ENCODE measurements at regions not wholly inside any gene's neighbourhood (a gene's known extent, or its start where the extent isn't known, plus 50 kb on each side); places are given as distances from the start of the nearest gene placed in this dataset.
"Not testable (repeated sequence)": the region's sequence is repeated elsewhere in the genome, so short reads cannot be mapped to it uniquely, and the experiment has no call there.

DNA sequence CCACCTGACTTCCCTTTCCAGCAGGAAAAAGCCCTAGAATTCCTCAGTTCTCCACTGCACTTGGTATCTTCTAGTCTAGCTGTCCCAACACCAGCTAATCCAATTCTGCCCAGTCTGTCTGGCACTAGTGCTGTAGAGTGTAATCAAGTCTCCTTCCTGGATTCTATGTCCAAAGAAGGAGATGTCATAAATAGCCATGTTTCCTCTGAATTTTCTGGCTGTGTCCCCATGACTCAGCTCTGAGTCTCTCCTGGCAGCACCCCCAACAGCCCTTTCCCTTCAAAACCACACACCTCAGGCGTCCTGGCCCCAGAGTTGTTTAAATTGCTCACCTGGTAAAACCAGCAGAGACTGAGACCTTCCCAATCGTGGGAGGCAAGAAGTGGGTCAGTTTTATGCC is 197.2 kb downstream of the GRXCR1 start:
- DNase-seq, result no peak

DNA sequence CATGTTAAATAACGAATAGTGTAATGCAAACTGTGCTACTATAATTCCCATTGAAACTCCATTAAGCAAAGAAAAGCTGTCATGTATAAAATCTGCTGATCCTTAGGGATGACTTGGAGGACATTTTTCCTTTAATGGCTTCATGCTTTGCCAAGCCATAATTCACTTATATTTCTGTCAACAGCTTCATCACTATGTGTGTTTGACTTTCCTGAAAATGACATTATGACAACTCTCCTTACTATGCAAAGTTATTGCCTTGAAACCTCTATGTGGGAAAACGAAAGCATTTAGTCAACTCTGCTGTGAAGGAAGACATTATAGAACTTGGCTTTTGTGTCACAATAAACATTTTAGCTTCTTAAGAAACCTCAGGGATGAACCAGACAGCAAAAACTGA is 210.5 kb downstream of the GRXCR1 start:
- DNase-seq, result no peak

DNA sequence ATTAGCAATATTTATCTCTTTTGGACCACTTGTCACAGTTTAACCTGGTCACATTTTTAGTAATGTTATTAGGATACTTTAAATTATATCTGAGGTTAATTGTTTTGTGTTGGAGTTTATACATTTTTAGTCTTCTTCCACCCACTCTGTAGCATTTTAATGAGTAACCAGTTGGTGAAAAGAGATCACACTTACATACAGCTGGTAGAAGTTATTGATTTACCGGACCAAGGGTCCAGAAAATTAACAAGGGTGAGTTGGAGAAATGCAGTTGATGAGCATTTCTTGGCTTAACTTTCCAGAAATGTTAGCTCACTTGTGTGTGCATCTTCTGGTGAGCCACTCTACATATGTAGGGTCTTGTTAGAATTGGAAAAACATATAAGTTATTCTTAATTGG is 219.6 kb downstream of the GRXCR1 start:
- no peak for DNase-seq

DNA sequence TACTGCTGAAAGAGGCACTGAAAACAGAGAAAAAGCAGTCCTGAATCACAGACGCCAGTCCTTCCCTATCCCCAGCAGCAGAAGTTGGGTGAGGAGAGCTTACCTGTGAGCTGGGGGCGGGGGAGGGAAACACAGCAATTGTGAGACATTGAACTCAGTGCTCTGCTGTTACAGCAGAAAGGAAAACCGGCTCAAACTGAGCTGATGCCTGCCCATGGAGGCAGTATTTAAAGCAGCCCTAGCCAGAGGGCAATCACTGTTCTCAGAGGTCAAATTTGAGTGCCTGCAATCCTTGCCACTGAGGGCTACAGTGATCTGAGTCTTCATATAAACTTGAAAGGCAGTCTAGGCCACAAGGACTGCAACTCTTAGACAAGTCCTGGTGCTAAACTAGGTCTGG is 220.7 kb downstream of the GRXCR1 start:
- DNase-seq, result no peak

DNA sequence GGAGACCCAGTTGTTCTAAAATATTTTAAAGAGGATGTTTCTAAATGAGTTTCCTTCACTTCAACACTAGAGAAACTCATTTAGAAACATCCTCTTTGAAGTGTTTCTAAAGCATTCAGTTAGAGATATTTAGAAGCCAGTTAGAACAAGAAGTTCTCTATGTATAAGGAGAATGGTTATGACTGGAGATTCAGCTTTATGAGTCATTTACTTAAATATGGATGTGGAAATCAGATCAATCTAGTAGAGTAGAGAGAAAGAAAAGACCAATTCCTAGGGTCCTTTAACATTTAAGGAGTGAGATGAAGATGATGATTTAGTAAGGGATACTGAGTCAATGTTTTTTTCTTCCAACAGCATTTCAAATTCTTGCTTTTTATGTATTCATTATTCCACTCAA is 234.1 kb downstream of the GRXCR1 start:
- DNase-seq, result no peak

DNA sequence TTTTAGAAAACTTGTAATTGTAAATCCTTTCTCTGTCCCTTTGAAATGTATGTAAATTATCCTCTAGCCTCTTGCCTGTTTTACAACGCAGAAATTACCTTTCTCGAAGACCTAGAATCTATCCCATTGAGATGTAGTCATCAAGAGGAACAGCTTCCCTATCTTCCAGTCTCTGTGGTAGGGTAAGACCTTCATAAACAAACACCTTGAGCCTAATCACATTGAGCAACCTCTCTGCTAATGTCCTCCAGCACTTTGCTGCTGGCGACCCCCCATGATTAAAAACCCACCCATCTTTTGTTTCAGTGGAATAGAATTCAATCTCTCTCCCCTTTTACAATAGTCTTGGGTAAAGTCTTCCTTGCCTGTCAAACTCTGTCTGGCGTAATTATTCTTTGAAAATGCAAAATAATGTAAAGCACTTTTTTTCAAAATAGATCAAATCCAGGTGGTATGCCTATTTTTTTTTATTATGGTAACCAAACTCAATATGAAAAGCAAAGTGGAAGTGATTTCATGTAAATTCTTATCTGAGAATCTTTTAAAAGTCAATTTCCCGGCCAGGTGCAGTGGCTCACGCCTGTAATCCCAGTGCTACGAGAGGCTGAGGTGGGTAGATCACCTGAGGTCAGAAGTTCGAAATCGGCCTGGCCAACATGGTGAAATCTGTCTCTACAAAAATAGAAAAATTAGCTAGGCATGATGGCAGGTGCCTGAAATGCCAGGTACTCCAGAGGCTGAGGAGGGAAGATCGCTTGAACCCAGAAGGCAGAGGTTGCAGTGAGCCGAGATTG is 237.9 kb downstream of the GRXCR1 start:
- DNase-seq, result no peak

DNA sequence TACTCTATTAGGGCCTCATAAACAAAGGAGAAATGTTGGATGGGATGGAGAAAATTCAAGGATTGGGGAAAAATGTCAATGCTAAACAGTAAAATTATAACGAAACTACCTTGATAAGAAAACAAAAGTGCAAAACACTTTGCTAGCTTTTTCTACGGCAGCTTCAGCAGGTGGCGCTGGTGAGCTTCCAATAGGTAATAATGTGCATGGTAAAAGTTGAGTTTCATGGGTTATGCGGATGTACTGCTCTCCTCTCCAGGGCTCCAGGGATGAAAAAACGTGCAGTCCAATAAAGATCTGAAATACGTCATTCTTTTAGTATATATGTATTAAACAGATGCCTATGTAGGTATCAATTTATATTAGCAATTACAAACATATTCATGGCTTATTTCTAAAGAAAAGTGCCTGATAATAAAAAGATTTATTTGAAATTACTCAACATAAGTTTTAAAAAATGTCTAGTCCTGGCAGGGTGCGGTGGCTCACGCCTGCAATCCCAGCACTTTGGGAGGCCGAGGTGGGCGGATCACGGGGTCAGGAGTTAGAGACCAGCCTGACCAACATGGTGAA is 239.6 kb downstream of the GRXCR1 start:
- DNase-seq, result peak; percentile 3

DNA sequence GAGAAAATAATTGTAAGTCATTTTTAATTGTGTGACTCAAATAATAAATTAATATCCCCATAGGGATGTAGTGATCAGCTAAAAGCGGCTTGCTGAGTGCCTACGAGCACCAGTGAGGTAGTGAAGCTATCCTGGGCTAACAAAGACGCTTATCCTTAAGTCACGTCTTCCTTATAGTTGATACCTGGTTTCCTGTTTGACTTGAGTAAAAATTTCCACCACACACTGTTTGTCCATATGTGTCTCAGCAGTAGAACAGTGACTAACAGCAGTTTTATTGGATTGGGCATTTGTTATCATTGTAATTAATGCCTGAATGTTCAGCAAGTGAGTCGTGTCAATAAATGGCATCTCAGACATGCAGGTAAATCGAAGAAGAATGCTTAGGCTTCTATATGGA is 241.1 kb downstream of the GRXCR1 start:
- no peak for DNase-seq

DNA sequence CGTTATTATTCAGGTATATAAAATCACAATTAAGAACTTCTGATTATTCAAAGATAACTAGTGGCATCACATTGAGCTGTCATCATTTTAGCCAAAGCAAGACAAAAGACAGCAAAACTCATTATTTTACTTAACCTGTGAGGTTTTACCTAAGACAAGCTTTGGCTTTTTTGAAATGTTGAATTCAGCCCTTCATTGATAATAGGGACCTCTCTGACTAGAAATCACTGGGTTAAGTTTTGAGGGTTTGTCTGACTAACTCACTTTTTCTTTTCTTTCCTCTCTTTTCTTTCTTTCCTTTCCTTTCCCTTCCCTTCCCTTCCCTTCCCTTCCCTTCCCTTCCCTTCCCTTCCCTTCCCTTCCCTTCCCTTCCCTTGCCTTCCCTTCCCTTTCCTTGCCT is 244.2 kb downstream of the GRXCR1 start:
- no peak for DNase-seq

DNA sequence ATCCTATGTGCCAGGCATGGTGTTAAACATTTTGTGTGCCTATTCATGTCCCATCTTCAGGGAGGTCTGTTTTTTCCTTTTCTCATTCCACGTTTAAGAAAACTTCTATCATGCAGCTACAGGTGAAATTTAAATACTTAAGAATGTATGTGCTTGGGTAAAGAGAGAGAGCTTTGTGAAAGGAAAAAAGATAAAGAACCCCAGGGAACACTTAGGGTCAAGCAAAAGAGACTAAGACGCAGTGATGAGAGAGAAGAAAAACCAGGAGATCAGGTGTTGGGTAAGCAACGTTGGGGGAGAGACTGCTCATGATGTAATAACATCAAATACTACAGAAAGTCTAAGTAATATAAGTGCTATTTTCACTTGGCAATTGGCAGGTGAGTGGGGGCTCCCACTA is 253.7 kb downstream of the GRXCR1 start:
- no peak for DNase-seq

DNA sequence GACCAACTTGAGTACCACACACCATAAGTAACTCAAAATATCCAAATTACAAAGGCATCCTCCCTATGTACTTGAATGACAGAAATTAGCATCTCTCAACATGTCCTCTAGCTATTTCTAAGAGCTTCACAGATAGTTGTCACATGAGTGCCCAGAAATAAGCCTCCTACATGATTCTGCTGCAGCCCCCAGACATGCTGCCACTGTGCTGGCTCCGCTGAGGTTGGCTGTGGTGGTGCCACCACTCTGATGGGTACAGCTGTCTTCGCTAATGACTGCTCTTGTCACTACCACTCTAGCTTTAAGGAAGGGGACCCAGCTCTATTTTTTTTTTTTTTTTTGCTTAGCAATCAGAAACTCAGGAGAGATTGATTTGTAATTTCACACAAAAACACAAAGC is 256.0 kb downstream of the GRXCR1 start:
- no peak for DNase-seq

DNA sequence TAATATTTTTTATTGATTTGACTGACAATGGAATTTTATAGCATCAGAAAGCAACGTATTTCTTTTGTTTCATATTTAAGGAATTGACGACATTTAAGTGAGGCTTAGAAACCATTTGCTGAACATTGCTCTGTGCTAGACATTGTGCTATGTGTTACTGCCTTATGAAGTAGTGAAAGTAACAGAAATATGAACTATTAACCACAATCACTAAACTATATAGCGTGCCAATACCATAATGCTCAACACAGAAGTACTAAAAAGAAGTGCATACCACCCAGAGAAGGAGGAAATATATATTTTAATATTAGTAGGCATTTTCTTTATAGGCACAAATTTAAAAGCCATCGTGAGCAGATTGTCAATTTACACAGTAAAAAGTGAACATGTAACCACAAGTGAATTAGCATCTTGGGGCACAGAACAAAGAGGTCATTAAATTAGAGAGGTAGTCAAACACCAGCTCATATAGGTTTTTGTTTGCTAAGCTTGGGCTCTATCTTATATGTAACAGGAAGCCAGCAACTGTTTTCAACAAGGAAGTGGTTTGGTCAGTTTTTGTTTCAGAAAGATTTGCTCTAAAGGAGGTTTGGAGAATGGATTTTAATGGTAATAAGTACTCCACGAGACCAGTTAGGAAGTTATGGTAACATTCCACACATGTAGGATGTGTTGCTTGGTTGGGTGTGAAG is 270.7 kb downstream of the GRXCR1 start:
- no peak for DNase-seq

DNA sequence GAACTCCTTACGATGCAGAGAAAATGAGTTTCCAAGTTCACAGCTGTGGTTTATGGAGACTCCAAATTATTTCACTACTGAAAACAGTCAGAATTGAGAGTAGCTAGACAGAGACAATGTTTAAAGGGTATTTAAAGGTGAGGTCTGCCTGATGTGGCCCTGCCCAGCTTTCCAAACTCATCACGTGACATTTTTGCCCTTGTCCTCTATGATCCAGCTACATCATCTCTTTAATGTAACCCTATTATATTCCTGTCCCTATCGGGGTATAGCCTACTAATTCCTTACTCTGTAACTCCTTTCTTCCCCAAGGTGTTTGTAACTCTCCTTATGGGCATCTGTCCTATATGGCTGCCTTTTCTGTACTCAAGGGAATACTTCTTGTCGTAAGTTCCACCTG is 297.2 kb downstream of the GRXCR1 start:
- DNase-seq, result no peak

DNA sequence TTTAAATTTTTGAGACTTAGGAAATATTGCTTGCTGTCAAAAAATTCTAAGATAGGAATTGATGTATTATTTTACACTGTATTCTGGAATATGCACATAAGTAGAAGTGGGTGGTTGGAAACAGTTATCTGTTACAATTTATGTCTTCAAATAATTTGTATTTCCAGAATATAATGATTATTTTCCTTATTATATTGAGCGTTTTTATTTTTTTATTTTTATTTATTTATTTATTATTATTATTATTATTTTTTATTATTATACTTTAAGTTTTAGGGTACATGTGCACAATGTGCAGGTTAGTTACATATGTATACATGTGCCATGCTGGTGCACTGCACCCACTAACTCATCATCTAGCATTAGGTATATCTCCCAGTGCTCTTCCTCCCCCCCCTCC is 320.1 kb downstream of the GRXCR1 start:
- DNase-seq, result not testable (repeated sequence)

DNA sequence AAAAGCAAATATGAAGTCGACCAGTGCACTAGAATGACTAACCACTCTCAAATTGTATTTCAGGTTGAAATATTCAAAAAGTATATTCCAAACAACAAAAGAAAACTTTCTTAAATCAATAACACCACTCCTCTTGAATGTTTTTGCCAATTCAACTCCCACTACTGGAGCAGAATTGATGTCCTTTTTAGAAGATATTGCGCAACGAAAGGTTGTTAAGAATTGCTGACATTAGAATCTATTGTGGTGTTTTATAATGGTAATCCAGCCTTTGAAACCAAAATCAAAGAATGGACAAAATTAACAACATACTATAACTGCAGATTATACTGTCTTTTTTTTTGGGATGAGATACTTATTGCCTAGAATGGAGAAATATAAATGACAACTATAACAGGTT is 331.3 kb downstream of the GRXCR1 start:
- no peak for DNase-seq

DNA sequence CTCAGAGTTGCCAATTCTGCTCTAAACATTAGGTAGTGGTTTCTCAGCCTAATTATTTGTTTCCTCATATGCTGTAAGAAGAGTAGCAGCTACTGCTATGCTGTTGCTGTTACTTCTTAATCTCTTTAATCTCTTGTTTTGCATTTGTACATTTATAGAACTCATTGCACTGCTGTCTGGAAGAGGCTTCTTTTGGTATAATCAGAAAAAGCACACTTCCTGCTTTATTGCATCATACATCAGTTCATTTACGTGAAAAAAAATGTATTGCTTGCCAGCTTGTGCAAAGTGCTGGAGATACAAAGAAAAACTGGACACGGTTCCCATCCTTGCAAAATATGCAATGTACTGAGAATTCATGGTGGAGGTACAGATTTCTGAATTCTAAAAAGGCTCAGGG is 332.0 kb downstream of the GRXCR1 start:
- no peak for DNase-seq

DNA sequence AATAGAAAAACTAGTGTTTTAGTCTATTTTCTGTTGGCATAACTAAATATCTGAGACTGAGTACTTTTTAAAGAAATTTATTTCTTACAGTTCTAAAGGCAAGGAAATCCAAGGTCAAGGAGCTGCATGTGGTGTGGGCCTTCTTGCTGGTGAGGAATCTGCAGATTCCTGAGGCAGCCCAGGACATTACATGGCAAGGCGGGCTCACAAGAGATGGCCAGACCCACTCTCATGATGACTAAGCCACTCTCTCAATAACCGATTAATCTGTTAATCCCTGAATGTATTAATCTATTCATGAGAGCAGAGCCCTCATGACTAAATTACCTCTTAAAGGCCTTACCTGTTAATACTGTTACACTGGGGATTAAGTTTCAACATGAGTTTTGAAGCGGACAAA is 340.8 kb downstream of the GRXCR1 start:
- no peak for DNase-seq

DNA sequence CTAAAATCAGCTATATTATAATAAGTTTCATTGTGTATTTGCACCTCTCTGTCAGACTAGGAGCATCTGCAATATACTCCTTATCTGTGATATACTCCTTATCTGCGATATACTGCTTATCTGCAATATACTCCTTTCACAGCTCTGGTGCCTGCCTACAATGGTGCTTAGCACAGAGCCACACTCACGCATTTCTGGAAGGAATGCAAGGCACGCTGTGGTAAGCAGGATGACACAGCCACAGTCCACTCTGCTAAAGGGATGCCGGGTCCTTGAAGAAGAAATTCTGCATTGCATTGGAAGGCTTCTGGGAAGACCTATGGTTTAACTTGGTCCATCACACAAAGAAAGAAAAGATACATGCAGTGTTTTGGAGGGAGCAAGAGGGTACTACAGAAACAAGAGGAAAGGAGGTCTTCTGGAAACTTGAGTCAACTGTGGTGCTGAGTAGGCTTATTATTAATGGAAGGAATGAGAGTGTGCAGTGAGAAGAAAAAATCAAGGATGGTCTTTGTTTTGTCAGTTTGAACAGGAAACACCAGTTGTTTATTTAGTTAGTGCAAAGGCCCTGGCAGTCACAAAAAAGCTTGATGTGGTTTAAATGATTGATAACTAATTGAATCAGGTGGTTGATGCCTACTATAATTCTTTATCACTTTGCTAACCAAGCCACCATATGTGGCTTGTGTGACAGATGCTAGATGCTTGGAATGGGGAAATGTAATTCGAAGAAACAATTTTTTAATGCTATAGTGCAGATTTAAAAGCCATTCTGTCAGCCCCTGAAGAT is 342.3 kb downstream of the GRXCR1 start:
- no peak for DNase-seq

DNA sequence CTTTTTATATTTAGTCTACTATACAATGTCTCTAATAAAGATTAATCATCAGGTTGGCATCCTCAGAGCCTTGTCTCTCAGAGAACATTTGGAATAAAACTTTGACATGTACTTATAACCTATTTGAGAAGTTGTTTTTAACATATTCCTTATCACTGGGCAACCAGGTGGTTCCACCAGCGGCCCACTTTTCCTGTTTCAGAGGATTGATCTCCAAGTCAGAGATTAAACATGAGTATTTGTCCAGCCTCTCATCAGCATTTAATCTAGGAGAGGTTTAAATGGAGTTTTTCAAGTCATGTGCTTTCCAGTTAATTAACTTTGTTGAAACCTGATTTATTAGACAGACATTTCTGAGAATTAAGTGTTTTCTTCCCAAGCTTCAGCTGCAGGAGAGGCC is 345.5 kb downstream of the GRXCR1 start:
- DNase-seq, result no peak

DNA sequence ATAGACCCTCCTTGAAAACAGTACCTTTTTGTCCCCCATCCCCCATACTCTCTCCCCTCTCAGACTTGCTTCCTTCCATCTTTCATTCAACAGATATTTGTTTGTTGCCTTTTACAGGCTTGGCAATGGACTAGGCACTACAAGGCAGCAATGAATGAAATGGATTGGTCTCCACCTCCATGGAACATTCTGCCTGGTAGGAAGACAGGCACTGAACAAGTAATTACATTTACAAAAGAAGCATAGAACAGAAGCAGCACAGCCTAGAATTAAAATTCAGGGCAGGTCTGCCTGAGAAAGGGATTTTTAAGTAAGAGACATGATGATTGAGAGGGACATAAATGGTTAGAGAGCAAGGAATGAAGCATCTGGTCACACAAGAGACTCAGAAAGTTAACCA is 346.1 kb downstream of the GRXCR1 start:
- no peak for DNase-seq

DNA sequence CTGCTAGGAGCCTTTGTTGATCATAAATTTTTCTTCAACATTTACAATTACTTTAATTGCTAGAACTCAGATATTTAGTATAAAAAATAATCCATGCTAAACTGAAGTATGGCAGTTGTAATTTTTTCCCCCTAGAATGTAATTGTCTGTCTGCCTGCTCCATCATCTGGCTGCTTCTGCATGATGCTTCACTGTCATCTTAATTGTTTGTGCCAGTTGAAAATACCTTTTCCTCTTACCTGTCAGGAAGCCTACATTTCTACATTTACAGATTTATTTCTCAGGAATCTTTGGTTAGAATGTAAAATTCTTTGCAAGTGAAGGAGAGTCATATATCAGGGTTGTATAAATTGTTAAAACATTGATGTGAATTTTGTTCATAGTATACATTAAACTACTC is 348.6 kb downstream of the GRXCR1 start:
- DNase-seq, result no peak

DNA sequence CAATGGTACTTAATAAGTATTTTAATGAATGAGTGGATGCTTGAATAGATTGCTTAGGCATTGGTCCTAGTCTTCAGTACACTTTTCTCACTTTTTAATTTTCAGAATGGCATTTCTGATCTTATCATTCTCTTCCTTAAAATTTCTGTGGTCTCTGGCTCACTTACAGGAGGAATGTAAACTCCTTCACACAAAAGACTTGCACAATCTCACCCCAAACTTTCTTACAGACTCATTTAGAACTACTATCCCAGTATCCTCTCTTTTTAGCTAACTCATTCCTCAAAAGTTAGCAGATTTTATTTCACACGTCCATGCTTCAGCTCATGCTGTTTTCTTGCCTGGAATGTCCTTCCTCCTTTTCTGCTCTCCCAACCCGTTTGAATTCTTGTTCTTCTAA is 350.1 kb downstream of the GRXCR1 start:
- no peak for DNase-seq

DNA sequence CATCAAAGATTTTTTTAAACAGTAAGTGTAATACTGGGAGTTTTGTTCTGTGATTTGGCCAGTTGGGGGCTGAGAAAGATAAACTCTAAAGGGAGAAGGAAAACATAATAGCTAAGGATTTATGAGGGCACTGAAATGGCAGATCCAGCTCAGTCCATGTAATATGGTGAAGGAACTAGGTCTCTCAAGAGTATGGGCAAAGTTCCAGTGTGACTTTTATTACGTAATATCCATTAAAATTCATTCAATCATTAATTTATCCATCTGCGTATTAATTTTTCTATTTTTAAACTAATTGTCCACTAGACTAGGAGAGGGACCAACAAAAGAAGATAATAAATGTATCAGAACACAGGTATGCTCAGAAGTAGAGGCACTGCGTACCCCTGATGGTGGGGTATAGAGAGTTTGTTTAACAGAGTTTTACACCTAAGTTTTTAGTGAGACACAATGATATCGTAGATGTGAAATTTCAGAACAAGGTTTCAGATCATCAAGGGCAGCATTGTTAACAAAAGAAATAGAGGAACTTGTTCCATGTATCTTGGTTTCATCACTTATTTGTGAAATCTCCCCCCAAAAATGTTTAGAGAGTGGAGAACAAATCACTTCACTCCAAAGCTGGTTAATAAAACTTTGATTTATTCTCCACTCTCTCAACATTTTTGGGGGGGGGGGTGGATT is 351.1 kb downstream of the GRXCR1 start:
- no peak for DNase-seq
